B cell (primary cell): ENCODE measurements at regions not wholly inside any gene's neighbourhood (a gene's known extent, or its start where the extent isn't known, plus 50 kb on each side); places are given as distances from the start of the nearest gene placed in this dataset.

ENCODE experiments used
- EZH2 ChIP-seq: IDR thresholded peaks from 2 replicates; pipeline ENCODE4 v1.6.1; 2012; ENCODE audit warnings: borderline replicate concordance, low read depth, mild to moderate bottlenecking, moderate library complexity, low read length; ENCODE audit not compliant: insufficient read depth, poor library complexity, severe bottlenecking
- TF ChIP-seq, protein P1 (sequence below): fragments of 200-600 bp; IDR thresholded peaks from one replicate; pipeline ENCODE4 v1.8.0; 2022; ENCODE audit warnings: antibody characterized with exemption, mild to moderate bottlenecking

DNA sequence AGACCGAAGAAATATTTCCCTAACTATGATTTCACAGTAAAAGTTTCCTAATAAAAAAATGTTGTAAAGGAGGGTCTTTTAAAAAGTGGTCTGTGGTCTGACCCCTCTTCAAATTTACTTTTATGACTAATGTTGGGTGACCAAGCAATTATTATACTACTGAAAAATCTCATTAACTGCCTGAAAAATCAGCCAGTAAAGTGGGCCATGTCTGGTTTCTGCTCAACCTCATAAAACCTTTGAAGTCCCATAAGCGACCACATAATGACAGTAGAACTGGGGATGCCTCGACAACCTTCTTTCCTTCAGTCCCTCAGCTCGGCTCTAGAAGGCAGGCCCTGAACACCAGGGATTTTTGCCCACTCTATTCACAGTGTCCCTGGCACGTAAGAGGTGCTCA is 434.3 kb downstream of the EFNB2 start:
- TF ChIP-seq, protein P1, sequence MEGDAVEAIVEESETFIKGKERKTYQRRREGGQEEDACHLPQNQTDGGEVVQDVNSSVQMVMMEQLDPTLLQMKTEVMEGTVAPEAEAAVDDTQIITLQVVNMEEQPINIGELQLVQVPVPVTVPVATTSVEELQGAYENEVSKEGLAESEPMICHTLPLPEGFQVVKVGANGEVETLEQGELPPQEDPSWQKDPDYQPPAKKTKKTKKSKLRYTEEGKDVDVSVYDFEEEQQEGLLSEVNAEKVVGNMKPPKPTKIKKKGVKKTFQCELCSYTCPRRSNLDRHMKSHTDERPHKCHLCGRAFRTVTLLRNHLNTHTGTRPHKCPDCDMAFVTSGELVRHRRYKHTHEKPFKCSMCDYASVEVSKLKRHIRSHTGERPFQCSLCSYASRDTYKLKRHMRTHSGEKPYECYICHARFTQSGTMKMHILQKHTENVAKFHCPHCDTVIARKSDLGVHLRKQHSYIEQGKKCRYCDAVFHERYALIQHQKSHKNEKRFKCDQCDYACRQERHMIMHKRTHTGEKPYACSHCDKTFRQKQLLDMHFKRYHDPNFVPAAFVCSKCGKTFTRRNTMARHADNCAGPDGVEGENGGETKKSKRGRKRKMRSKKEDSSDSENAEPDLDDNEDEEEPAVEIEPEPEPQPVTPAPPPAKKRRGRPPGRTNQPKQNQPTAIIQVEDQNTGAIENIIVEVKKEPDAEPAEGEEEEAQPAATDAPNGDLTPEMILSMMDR: no peak
- TF ChIP-seq EZH2: no peak
